Activated CD8-positive, alpha-beta memory T cell treated with anti-CD3 and anti-CD28 coated beads for 48 hours (primary cell): ENCODE measurements at regions not wholly inside any gene's neighbourhood (a gene's known extent, or its start where the extent isn't known, plus 50 kb on each side); places are given as distances from the start of the nearest gene placed in this dataset.

Source experiments
- DNase-seq, 3 experiments: peaks; one replicate each; pipeline ENCODE4 v3.0.0-alpha.2; 2020; ENCODE audit warnings: low read depth in 2 of 3, low spot score in 2 of 3

DNA sequence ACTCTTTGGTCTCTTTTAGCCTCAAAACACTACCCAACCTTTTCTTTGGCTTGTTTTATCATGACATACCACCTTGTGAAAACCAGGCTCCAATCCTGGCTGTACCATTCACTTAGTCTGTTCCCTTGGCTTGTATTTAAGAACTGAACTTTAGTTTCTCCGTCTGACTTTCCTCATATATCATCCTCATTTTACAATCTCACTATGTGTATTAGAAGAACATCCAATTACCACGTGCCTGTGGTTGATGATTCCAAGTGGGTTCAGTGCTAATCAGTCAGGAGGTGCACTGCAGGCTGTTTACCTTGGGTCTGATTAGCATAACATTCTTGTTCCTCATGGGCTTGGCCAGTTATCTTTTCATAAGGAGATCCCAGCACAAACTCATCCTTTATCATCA, 144.8 kb upstream of the KLF14 start:
- DNase-seq, result no peak

DNA sequence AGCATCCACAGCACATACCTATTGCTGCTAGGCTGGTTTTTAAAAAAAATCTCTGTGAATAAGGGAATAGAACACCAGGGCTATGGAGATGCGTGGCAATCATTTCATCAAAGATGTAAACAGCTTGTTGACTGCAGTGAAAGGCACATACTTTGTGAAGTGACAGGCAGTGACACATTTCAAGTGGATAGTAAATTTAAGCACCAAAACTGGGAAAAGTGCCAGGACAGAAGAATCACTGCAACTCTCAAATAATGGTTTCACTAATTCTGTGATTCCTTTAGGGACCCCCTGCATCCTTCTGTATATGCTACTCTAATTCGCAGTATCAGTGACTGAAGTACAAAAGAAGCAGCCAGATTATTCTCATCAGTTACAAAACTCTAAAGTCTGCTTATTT, 145.2 kb upstream of the KLF14 start:
- no peak for DNase-seq

DNA sequence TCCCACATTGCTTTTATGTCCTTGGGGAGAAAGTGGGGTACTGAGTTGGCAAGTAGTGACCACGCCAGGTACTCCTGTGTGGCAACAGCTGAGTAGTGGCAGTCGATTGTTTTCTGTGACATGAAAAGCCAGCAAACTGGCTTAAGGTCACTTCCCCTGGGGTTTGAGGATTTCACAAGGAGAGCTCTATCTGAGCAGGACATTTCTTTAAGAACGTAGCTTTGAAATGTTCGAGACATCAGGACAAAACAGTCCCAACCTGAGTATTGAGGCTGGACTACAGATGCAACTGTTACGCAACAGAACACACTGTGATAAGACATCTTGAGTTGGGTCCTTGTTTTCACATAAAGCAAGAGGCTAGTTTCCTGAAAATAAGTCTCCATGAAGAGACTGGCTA, 146.7 kb upstream of the KLF14 start:
- no peak for DNase-seq

DNA sequence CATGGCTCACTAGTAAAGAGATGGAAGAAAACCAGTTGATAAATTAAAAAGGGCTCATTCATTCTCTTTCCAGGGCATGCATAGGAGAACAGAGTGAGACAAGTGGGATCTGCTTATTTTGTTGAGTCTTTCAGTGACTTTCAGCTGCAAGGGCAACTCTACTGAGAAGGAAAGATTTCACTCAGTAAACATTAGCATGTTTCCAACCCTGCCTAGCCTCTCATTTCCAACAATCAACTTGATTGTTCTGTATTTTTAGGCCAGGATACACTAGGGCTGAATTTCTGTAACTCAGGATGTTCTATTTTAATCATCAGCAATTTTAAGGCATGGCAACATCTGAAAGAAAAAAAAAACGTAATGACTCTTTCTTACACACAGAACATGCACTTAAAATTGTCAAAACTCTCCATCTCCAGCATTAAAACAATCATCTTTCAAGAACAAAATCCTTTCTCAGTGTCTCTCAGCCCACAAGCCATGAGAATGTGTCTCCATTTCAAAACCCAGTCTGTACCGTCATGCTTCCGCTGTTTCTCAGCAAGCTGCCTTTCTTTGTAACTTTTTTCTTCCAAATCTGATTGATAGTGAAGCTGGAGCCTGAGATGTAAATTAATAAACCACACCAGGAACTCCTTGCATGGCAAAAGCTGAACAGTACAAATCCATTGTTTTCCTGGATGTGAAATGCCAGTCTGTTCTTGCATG, 147.2 kb upstream of the KLF14 start:
- no peak for DNase-seq

DNA sequence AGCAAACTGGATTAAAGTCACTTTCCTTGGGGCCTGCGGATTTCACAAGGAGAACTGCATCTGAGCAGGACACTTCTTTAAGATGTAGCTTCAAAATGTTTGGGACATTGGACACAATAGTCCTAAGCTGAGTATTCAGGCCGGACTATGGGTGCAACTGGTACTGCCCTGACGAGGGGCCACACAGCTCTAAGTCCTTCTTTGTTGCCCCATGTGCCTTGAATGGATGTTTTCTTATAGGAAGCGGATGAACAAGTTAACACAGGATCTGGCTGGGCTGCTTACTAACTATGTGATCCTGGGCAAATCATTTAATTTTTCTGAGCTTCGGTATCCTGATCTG, 147.8 kb upstream of the KLF14 start:
- DNase-seq, result no peak

DNA sequence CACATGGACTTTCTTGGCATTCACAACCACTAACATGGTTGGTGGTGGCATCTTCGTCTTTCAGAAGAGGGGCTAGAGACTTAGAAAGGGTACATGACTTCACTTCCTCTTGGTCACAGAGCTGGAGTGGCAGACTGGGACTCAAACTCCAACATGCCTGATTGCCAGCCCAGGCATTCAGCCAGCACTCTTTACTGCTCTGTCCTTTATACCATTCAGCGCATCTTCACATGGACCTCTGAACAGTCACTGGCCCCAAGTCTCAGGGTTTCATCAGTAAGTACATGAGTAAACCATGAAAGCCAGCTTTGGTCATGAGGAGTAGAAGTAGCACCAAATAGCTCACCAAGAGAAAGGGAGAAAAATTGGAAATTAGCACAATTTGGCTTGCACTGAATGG, 148.4 kb upstream of the KLF14 start:
- no peak for DNase-seq

DNA sequence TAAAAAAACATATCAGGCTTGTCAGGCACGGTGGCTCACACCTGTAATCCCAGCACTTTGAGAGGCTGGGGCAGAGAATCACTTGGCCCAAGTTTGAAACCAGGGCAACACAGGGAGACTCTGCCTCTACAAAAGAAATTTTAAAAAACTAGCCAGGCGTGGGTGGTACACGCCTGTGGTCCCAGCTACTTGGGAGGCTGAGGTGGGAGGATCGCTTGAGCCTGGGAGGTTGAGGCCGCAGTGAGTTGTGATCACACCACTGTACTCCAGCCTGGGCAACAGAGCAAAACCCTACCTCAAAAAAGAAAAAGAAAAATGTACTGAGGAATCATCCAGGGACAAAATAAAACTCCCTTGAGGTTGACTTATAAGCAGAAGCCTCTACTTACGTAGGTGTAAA, 149.9 kb upstream of the KLF14 start:
- DNase-seq, result no peak

DNA sequence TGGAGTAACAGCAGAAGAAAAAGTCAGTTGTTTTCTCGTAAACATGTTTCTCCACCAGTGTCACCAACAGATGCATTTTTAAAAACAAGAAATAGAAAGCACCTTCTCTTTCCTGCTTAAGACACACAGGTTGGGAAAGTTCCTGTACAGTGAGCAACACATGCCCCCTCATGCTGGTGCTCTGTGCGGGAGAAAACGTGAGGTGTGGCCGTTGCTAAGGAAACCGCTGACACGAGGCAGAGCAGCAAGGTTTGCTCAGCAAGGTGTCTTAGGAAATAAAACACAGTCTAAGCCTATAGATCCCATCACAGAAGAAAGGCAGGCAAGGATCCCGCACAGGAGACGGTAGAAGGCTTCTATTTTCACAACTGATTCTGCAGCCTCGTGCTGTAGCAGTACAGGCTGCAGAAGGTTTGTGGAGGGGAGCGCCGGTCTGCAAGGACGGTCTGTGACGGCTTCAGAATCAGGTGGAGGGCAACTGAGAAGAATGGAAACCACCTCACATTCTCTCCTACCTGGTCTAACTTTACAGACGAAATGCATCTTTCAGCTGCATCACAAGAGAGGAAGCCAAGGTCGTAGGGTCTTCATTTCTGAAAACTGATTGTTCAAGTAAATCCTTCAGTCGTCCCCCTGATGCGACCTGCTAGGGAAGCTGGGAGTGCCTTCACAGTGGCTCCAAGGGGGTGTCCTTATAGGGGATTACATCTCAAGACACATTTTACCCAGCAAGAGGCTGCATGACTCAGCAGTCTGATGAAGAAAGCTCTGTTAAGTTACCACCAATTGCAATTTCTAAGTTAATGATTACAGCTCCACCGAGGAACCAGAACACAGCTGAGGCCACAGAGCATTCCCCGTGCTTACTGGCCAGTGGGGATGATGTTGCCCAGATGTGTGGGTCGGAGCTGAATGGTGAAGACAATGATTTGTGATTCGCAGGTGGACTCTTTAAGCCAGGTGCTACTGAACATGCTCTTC, 150.7 kb upstream of the KLF14 start:
- DNase-seq, result no peak

DNA sequence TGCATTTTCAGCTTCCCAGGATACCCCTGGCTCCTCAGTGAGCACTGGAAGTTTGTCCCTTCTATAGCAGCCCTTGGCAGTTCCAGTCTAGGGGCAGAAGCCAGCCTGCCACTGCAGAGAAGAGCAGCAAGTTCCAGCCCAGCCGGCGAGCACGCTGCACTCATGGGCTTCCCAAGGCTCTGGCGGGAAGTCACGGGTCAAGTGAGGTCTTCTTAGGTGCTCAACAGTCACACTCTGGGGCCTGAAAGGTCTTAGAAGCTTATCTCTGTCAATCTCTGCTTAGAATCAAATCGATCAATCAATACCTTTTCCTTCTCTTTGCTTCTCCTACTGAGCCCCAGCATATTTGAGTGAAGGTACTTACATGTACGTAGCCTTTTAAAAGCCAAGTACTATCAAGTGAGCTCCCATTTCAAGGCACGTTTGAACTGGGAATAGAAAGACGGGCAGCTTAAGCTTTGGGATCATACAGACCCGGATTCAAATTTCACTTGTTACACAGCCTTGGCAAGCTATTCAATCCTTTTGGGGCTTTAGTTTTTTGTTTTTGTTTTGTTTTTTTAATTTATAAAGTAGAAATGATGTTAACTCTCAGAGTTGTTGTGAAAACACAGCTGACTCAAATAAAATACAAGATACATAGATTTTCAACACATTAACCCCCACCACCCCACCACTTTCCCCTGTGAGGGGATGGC, 152.6 kb upstream of the KLF14 start:
- no peak for DNase-seq

DNA sequence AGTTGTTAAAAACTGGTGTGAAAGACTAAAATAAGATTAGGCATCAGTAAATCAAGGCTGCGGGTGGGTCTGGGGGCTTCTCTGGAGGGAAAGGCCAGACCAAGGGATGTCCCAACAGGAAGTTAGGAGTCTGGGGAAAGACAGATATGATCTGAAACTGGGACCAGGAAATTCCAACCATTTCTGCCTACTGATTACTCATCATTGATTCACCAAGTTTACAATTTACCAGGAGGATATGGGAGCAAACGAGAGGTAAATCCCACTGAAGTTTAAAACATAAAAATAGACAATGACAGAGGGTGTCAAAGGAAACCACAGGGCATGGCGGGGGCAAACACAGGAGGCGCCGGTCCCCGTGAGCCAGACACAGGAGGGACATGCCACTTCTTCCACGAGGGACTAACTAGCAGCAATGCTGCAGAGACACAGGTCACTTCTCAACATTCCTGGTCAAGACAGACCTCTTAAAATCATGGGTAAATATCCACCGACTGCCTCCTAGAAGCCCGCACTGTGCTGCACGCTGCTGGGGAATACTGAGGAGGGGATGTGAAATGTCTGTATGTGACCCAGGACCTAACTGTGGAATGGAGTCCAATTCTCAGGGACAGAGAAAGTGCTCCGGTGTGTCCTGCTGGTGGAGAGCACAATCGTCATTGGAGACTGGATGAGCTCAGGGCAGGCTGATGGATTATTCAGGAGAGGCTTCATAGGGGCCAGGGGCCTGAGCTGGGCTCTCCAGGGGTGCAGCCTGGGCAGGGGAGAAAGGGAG, 153.4 kb upstream of the KLF14 start:
- DNase-seq, result no peak

DNA sequence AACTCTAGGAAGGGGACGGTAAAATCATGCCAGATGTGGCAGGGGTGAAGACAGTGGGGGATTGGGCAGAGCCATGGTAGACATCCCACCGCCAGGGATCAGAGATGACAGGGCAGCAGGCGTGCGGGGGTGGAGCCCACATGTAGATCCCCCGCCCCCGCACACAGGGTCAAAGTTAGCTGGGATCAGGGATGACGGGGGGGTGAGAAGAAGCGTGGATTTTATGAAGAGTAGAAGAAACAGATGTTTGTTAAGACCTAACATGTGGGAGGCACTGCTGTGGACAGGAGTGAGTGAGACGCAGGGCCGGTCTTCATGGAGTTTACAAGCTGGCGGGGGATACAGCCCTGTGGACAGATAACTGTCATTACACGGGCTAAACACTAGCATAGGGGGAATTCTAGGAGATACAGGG, 154.0 kb upstream of the KLF14 start:
- no peak for DNase-seq

DNA sequence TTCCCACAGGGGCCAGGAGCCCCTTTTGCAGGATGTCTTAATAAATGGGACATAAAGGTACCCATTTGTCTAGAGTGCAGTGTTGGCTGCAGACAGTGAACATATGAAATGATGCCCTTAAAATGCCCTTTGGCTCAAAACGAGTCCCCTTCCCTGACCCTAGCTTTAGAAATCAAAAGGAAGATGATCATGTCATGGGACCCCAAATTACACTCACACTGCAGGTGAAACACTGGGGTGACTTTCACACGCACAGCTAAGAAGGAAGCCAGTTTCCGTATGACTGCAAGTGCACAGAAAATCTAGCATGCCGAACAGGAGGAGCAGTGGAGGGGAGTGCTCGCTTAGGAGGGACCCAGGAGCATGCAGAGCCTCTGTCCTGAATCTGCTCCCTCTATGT, 154.5 kb upstream of the KLF14 start:
- DNase-seq, result no peak

DNA sequence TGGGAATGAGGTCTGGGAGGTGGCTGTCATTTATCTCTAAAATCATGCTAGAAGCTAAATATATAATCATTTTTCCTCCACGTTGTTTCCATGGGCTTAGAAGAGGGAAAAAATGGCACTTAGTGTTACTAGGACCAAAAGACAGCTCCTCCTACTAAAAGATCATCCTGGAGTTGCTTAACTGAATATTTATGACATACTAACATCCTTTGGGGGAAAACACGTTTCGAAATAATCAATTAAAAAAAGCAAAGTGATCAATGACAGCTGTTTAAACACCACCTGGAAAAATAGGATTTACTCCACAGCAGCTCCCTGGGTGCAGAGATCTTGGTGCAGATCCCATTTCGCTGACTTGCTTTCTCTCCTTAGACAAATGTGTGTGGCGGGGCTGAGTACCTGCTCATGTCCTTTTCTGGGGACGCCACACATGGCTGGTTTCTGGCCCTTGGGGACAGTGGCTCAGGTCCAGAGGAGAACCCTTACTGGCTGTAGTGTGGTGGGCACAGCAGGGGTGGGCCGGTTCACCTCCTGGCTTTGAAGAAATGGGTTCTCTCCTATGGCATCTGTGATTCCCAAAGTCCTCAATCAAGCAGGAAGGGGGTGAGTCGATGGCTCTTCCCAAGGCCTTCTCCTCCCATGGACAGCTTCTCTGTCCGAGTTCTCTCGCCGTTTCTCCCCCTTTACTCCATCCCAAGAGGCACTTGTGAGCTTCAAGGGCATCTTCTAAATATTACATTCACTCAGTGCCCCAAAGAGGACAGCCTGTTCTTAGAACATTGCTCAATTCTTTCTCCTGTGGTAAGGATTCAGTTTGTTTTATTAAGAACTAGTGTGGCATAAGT, 156.4 kb upstream of the KLF14 start:
- no peak for DNase-seq

DNA sequence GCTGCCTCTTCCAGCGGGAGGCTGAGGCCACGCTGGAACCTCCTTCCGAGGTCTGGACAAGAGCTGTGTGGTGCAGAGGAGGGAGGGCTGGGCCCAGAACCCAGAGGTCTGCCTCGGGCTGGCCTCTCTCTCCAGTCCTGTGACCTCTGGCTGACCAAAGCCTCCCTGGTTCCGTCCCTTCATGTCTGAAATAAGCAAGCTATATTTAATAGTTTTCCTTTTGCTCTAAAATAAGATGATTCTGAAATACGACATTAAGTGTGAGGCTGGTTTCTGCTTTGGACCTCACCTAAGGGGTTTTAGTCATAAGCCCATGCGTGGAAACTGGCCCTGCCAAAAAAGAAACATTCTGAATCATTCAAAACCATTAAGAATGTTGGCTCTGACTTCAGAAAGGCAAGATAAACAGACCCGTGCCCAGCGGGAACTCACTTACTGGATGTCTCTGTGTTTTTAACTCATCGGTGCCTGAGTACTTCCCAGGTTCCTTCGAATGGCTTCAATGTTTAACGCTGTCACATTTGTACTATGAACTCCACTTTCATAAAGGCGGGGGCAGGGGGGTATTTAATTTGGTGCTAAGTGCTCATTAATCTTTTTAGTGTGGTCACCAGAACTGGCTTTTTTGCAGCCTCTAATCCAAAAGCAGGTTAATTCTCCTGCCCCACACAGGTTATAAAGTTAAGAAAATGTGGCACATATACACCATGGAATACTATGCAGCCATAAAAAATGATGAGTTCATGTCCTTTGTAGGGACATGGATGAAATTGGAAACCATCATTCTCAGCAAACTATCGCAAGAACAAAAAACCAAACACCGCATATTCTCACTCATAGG, 157.5 kb upstream of the KLF14 start:
- no peak for DNase-seq

DNA sequence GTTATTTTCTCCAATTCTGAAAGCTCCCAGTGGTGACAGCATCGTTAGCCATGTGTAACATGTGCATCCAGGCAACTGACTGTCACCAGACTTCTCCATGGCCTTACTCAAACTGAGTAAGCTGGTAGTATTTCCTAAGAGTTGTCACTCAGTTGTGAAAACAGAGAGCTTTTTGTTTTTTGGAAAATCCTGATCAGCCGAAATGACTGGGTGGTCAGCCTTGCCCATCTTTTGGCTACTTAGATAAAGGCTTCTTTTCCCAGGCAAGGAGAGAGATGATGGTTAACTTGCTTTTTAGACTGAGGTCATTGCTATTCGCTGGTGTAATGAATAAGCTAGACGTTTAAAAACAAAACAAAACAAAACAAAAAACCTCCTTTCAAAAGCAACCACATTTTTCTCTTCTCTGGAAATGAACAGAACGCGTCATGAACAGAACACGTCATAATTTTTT, 159.5 kb upstream of the KLF14 start:
- no peak for DNase-seq

DNA sequence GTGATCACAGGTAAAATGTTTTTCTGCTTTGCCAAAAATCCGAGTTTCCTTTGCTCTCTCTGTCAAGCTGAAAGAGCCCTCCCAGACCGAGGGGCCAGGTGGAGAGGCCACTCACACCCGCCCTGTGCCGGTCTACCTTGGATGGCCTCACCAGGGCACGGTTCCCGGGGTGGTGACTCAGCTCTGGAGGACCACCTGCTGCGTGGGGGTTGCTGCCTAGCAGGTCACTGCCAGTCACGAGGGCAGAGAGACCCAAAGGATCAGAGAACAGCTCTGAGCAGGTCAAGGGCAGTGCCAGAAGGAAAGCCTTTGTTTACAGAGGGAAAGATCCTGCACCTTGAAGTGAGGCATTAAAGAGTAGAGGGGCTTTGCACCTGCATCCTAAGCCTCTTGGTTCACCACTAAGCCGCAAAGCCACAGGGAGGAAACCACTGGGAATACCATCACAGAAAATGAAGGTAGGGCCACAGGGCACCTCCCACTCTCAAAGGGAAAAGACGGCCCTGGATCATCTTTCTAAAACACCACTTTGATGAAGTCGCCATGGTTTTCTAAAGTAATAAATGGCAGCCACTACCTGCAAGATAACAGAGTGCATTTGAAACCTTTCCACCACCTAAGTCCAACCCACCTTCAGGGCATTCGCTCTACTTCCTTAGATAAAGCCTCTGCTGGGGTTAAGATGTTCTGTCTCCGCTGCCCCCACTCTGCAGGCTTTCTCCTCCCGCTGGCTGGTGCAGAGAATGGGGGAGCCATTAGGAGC, 160.3 kb upstream of the KLF14 start:
- no peak for DNase-seq

DNA sequence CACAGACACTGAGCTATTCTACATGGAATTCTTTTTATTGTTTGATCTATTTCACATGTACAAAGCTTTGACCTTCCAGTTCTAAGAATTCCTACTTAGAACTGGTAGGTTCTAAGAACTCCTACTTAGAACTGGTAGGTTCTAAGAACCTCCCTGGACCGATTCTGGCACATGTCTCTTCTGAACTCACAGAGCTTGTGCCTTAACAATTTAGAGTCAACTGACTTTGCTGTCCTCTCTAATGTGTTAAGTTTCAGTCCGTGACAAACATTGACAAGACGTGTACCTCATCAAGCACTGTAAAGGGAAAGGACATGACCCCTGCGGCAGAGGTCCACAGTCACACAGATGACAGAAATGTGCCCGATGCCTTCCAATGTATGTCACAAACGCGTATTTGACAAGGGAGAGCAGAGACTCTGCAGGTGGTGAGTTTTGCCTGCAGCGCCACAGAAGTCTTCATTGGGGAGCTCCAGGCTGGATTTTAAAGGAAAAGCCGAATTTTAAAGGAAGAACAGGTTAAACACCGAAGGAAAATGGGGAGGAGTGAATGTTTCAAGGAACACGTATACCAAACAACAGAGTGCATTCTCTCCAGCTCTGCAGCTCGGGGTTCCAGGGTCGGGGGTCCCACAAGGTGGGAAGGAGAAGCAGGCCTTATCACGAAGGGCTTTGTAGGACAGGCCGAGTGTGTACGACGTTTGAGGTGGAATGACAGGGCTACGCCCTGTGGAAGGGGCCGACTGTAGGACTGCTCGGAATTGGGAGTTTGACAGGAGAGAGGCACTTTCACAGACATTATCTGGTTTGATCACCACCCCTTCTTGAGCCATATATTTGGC, 161.1 kb upstream of the KLF14 start:
- DNase-seq, result no peak
